Stimulated activated CD4-positive, alpha-beta T cell treated with anti-CD3 and anti-CD28 coated beads, Interleukin-4, amount 100 ng/mL, for 4 hours (primary cell): ENCODE measurements at regions not wholly inside any gene's neighbourhood (a gene's known extent, or its start where the extent isn't known, plus 50 kb on each side); places are given as distances from the start of the nearest gene placed in this dataset.

Experiments
- DNase-seq, 2 experiments: peaks; one replicate each; pipeline ENCODE4 v3.0.0-alpha.2; 2020

- DNase-seq: no peak
These were observed 133.7 kb downstream of the DMRTA2 start for GRCh38 chr1:50289495-50289894.

GRCh38 chr1:50285994-50286393, 137.2 kb downstream of the DMRTA2 start:
- DNase-seq: no peak

GRCh38 chr1:50279622-50280330, 143.5 kb downstream of the DMRTA2 start:
- DNase-seq: no peak

DNA sequence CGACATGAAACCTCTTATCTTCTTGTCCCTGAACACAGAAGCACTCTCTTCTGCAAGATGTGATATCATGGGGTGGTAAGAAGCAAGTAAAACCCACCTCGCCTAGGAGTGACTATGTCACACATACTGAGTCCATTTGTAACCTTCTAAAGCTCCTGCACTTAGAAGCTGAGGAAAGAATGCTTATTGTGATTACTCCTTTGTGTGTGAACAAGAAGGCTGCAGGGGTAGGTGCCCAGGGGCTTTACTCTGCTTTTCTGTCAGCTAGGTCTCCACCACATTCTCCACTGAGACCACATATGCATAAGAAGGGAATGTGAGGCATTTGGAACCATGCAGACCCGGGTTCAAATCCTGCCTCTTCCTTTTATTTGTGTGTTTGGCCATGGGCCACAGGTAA, 144.3 kb downstream of the DMRTA2 start:
- no peak for DNase-seq

DNA sequence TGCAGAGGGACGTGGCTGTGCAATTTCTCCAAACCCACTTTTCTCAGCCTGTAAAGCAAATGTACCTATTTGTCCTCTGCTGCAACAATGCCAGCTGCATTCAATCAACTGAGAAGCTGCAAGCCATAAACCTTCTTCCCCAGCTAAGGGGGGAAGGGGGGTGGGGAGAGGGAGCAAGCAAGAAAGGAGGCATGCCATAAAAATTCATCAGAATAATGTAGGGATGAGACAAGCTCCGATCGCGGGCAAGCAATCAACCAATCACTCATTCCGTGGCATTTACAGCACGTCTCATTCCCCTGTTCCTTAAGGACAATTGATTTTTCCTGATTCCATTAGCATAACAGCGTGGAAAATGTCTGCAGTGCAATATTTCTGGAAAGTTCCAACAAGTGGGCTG, 144.8 kb downstream of the DMRTA2 start:
- DNase-seq: no peak

DNA sequence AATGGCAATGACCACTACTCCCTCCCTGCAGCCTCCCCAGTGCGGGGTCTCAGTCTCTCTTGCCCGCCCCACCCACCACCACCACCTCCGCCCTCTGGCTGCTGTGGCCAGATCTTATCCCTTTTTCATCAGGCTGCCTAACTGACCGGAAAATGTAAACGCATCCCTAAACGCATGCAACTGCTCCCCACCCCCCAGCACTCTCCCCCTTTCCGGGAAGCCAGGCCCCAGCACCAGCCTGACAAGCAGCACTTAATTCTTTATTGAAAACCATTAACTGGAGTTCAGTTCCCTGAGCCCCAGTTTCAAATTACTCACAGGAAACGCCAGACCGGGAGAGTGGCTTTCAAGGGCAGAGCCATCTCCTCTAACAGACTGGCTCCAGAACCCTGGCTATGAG, 147.7 kb downstream of the DMRTA2 start:
- no peak for DNase-seq

DNA sequence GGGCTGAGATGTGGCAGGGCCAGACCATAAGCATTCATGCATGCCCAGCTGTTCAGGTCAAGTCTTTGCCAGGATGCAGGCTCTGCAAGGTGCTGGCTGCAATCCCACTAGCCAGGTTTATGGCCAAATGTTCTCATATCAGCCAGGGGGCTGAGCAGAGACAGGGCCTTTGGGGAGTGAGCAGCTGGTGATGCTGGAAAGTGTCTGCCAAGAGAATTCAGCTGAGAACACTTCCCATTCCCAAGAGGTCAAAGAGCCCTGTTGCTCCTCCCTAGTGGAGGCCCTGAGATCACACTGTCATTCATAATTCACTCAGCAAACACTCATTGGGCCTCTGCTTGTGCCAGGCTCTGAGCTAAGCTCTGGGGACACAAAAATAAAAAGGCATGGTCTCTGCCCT, 150.3 kb downstream of the DMRTA2 start:
- DNase-seq: no peak

DNA sequence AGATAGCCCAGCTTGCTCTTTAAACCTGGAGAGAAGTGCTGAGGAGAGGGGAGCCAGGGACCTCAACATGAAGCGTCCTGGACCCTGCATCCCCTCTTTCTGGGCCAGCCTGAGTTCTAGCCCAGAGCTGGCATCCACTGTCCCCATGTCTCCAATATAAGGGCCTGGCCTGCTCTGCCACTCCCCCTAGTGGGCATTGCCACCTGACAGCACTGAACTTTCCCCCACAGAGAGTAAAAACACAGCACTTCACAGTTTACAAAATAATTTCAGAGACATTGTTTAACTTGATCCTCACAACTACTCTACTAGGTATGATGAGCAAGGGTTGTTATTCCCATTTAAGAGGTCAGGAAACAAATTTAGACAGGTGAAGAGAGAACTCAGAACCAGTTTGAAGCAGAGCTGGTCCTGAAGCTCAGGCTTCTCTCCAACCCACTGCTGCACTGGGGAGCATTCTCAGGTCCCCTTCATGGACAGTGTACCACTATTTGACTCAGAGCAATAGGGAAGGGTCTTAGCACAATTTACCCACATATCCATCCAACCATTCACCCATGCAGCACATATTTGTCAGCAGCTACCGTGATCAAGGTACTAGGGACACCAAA, 151.2 kb downstream of the DMRTA2 start:
- peak in 1 of 2 experiments; percentile 4 for DNase-seq

- no peak for DNase-seq
These were observed 151.9 kb downstream of the DMRTA2 start for GRCh38 chr1:50271337-50271736.

GRCh38 chr1:50270926-50271325, 152.3 kb downstream of the DMRTA2 start:
- DNase-seq: no peak

- no peak for DNase-seq
These were observed 155.2 kb downstream of the DMRTA2 start for GRCh38 chr1:50268049-50268448.

DNA sequence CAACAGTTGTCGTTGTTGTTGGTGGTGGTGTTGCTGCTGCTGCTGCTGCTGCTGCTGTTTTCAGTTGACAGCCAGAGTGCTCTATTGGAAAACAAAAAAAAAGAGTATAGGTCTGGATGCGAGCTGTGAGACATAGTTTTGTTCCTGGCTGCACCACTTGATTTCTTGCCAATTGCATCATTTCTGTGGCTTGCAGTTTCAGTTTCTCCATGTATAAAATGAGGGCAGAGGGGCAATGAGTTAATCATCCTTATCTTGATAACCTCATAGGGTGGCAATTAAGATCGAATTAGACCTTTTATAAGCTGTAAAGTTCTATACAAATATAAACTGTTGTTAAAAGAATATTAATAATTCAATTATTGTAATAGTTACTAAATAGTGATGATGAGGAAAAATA, 156.7 kb downstream of the DMRTA2 start:
- no peak for DNase-seq

GRCh38 chr1:50265790-50266314, 157.1 kb downstream of the ELAVL4 start:
- DNase-seq: no peak

DNA sequence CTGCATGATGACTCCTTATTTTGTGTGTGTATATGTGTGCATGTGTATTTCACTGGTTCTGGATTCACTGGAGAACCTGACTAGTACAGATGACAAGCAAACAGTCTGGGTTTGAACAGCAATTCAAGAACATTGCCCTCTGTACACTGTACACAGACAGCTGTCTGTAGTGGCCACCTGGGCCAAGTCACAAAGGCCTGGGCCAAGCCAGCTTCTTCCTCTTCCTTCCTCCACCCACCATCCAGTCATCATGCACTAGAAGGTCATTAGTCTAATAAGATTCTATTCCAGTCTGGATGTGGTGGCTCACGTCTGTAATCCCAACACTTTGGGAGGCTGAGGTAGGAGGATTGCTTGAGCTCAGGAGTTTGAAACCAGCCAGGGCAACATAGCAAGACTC, 155.9 kb downstream of the ELAVL4 start:
- no peak for DNase-seq

DNA sequence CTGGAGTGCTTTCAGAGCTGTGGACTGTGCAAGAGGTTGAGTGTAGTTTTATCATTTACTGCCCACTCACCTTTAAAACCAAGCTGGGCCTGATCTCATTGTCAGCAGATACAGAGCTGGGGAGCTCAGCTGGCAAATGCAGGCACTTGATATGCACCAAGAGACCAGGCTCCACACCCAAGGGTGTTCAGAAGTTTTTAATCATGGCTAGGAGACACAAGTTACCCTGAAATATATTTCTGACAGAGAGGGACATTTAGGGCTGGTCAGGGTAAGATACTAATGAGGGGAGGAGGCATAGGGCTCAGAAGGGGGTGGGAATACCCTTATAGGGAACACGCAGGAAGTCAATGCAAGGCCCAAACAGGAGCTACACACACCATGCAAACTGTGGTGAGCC, 153.7 kb downstream of the ELAVL4 start:
- DNase-seq: no peak

DNA sequence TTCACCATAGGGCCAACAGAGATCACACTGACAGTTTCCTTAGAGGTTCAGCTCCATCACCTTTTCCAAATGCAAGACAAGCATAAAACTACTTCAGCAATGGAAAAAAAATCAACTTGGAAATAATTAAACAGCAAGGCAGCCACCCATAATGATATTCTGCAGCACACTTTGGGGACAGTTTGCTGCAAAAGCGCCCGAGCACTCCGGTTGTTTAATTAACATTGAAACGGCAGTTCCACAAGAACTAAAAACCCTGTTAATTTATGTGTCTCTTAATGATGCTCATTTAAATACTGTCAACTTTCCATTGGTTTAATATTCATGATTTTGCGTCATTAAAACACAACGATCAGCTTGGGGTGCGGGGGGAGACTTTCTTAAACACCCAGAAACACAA, 153.2 kb downstream of the ELAVL4 start:
- DNase-seq: no peak

GRCh38 chr1:50257940-50258685, 149.4 kb downstream of the ELAVL4 start:
- DNase-seq: no peak

DNA sequence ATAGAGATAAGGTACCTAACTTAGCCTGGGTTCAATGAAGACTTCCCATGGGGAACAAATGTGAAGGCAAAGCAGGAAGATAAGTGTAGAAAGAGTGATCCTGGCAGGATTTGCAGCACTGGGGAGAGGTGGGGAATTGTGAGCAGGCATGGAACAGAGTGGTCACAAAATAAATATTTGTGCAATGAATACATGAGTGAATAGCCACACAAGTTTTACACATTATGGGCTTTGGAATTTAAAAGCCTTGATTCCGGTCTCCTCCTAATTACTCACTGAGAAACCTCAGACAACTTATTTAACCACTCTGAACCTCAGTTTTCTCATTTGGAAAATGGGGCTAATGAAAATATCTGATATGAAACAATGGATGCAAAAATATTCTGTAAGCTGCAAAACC, 148.3 kb downstream of the ELAVL4 start:
- no peak for DNase-seq
